HepG2 (cell line): ENCODE measurements at regions not wholly inside any gene's neighbourhood (a gene's known extent, or its start where the extent isn't known, plus 50 kb on each side); places are given as distances from the start of the nearest gene placed in this dataset.
A peak's percentile ranks its signal among the peaks of the same experiment; 100 is the strongest.

Experiments used
- ARID4A ChIP-seq: sonication (generic); formaldehyde crosslinking; IDR thresholded peaks from 2 replicates; pipeline ENCODE4 v1.5.0; 2020; ENCODE audit warnings: mild to moderate bottlenecking, missing genetic modification reagents, borderline replicate concordance
- BHLHE40 ChIP-seq: IDR thresholded peaks from 2 replicates; pipeline ENCODE4 v1.6.1; 2011; ENCODE audit warnings: low read length, improper control_type of control experiment
- GFI1 ChIP-seq: sonication (generic); formaldehyde crosslinking; IDR thresholded peaks from 2 replicates; pipeline ENCODE4 v1.5.0; 2020; ENCODE audit warnings: missing genetic modification reagents, mild to moderate bottlenecking, borderline replicate concordance
- JUN ChIP-seq: sonication (generic); formaldehyde crosslinking; IDR thresholded peaks from 2 replicates; pipeline ENCODE4 v1.4.0; 2020; ENCODE audit warnings: mild to moderate bottlenecking, missing genetic modification reagents
- MYNN ChIP-seq: sonication (generic); formaldehyde crosslinking; IDR thresholded peaks from 2 replicates; pipeline ENCODE4 v1.4.0; 2020; ENCODE audit warnings: mild to moderate bottlenecking, low read depth, missing genetic modification reagents
- NFKB2 ChIP-seq: sonication (generic); formaldehyde crosslinking; IDR thresholded peaks from 2 replicates; pipeline ENCODE4 v1.4.0; 2020; ENCODE audit warnings: missing genetic modification reagents, borderline replicate concordance
- PRMT3 ChIP-seq: sonication (generic); formaldehyde crosslinking; IDR thresholded peaks from 2 replicates; pipeline ENCODE4 v1.8.1; 2022; ENCODE audit warnings: low read depth, mild to moderate bottlenecking, moderate library complexity, missing genetic modification reagents, borderline replicate concordance
- RAD21 ChIP-seq: fragments of 450-650 bp; formaldehyde crosslinking; IDR thresholded peaks from 2 replicates; pipeline ENCODE4 v1.5.0; 2020; ENCODE audit warnings: mild to moderate bottlenecking
- THAP11 ChIP-seq: IDR thresholded peaks from 2 replicates; pipeline ENCODE4 v1.6.1; 2016; ENCODE audit warnings: missing biosample characterization, missing genetic modification reagents
- TRAFD1 ChIP-seq: sonication (generic); formaldehyde crosslinking; IDR thresholded peaks from 2 replicates; pipeline ENCODE4 v1.5.1; 2020; ENCODE audit warnings: missing genetic modification reagents, mild to moderate bottlenecking, borderline replicate concordance
- ZC3H13 ChIP-seq: sonication (generic); formaldehyde crosslinking; IDR thresholded peaks from 2 replicates; pipeline ENCODE4 v1.8.1; 2023; ENCODE audit warnings: mild to moderate bottlenecking, missing genetic modification reagents, moderate library complexity
- ZNF124 ChIP-seq: sonication (generic); formaldehyde crosslinking; IDR thresholded peaks from 2 replicates; pipeline ENCODE4 v1.4.0; 2020; ENCODE audit warnings: missing genetic modification reagents
- ZNF207 ChIP-seq: fragments of 450-650 bp; IDR thresholded peaks from 2 replicates; pipeline ENCODE4 v1.6.1; 2016; ENCODE audit warnings: antibody characterized with exemption, borderline replicate concordance
- ZNF263 ChIP-seq: sonication (generic); formaldehyde crosslinking; IDR thresholded peaks from 2 replicates; pipeline ENCODE4 v1.4.0; 2020; ENCODE audit warnings: missing genetic modification reagents
- ZNF44 ChIP-seq: sonication (generic); formaldehyde crosslinking; IDR thresholded peaks from 2 replicates; pipeline ENCODE4 v1.5.1; 2020; ENCODE audit warnings: mild to moderate bottlenecking, missing genetic modification reagents
- ZNF546 ChIP-seq: sonication (generic); formaldehyde crosslinking; conservative IDR thresholded peaks from 2 replicates; pipeline ENCODE4 v1.8.1; 2023; ENCODE audit warnings: mild to moderate bottlenecking, missing genetic modification reagents
- ZNF720 ChIP-seq: sonication (generic); formaldehyde crosslinking; IDR thresholded peaks from 2 replicates; pipeline ENCODE4 v1.4.0; 2020; ENCODE audit warnings: missing genetic modification reagents
- ZNF770 ChIP-seq: sonication (generic); formaldehyde crosslinking; IDR thresholded peaks from 2 replicates; pipeline ENCODE4 v1.5.0; 2020; ENCODE audit warnings: mild to moderate bottlenecking, missing genetic modification reagents
- ZXDC ChIP-seq: sonication (generic); formaldehyde crosslinking; IDR thresholded peaks from 2 replicates; pipeline ENCODE4 v1.5.0; 2020; ENCODE audit warnings: mild to moderate bottlenecking, missing genetic modification reagents

- TF ChIP-seq NFKB2 (CRISPR knock-in tag) = peak; percentile 57; the same call in 1 of the 2 replicates
- no peak for TF ChIP-seq TRAFD1 (CRISPR knock-in tag)
- TF ChIP-seq ZC3H13 (CRISPR knock-in tag) = 0 out of 2 replicates have a peak, but pooled peaks have one; percentile 44
- no peak for TF ChIP-seq ZNF207
- no peak for TF ChIP-seq ZNF263
- no peak for TF ChIP-seq ZNF546 (CRISPR knock-in tag)
- TF ChIP-seq ZNF44 = no peak
- peak; percentile 74 for TF ChIP-seq BHLHE40
- 0 out of 2 replicates have a peak, but pooled peaks have one; percentile 35 for TF ChIP-seq ZXDC
- no peak for TF ChIP-seq ZNF124
- no peak for TF ChIP-seq JUN
- no peak for TF ChIP-seq MYNN (CRISPR knock-in tag)
- no peak for TF ChIP-seq GFI1 (CRISPR knock-in tag)
- TF ChIP-seq ZNF770 (CRISPR knock-in tag) = no peak
- no peak for TF ChIP-seq THAP11 (CRISPR knock-in tag)
- peak; percentile 10; the same call in 1 of the 2 replicates for TF ChIP-seq ARID4A (CRISPR knock-in tag)
- TF ChIP-seq PRMT3 = 0 out of 2 replicates have a peak, but pooled peaks have one; percentile 79
- TF ChIP-seq RAD21 (CRISPR knock-in tag) = no peak
- TF ChIP-seq ZNF720 (CRISPR knock-in tag) = no peak
Measured at GRCh38 chr2:43169099-43169945, 57.1 kb downstream of the ZFP36L2 start (continued).
